Fibroblast of lung (primary cell): ENCODE measurements at regions not wholly inside any gene's neighbourhood (a gene's known extent, or its start where the extent isn't known, plus 50 kb on each side); places are given as distances from the start of the nearest gene placed in this dataset.

ENCODE experiments used
- DNase-seq, 2 donors: peaks; one replicate each; pipeline versions ENCODE4 v3.0.0 to v3.0.0-alpha.2; 2010; ENCODE audit warnings: low read depth in 2 of 2
- H2AFZ ChIP-seq: 2 replicates; pipeline ENCODE4 v1.5.1; 2012; ENCODE audit warnings: low read length, control low read depth, inconsistent platforms
- H3K27ac ChIP-seq: 2 replicates; pipeline ENCODE4 v1.5.1; 2011; ENCODE audit warnings: low read length, control low read depth; ENCODE audit not compliant: insufficient read depth
- H3K27me3 ChIP-seq: 2 replicates; pipeline ENCODE4 v1.5.1; 2011; ENCODE audit warnings: mild to moderate bottlenecking, low read length; ENCODE audit not compliant: control insufficient read depth, insufficient read depth
- H3K36me3 ChIP-seq: 2 replicates; pipeline ENCODE4 v1.5.1; 2011; ENCODE audit warnings: low read length; ENCODE audit not compliant: control insufficient read depth, insufficient read depth
- H3K4me1 ChIP-seq: 2 replicates; pipeline ENCODE4 v1.5.1; 2011; ENCODE audit warnings: low read length; ENCODE audit not compliant: control insufficient read depth, insufficient read depth; ENCODE audit errors: extremely low read depth
- H3K4me2 ChIP-seq: 2 replicates; pipeline ENCODE4 v1.5.1; 2011; ENCODE audit warnings: low read length, control low read depth; ENCODE audit not compliant: insufficient read depth; ENCODE audit errors: extremely low read depth
- H3K4me3 ChIP-seq, 4 experiments: fragments of 200-600 bp in 1 of 4; sonication (generic) in 1 of 4; replicated peaks in 1 of 4; 2 replicates each; pipeline ENCODE4 v1.5.1; 2011 to 2016; ENCODE audit warnings: low read length in 4 of 4, low read depth in 3 of 4, mild to moderate bottlenecking in 3 of 4, control low read depth in 2 of 4, inconsistent platforms in 1 of 4, mixed read lengths in 1 of 4; ENCODE audit not compliant: insufficient read depth in 1 of 4; ENCODE audit errors: control extremely low read depth in 1 of 4
- H3K79me2 ChIP-seq: 2 replicates; pipeline ENCODE4 v1.5.1; 2012; ENCODE audit warnings: mild to moderate bottlenecking, low read length, inconsistent platforms; ENCODE audit not compliant: control insufficient read depth, insufficient read depth
- H3K9ac ChIP-seq: 2 replicates; pipeline ENCODE4 v1.5.1; 2011; ENCODE audit warnings: mild to moderate bottlenecking, low read length, control low read depth; ENCODE audit not compliant: insufficient read depth
- H3K9me3 ChIP-seq: 2 replicates; pipeline ENCODE4 v1.5.1; 2012; ENCODE audit warnings: low read depth, low read length; ENCODE audit not compliant: control insufficient read depth, insufficient read depth
- H4K20me1 ChIP-seq: 2 replicates; pipeline ENCODE4 v1.5.1; 2011; ENCODE audit warnings: low read length; ENCODE audit not compliant: control insufficient read depth, insufficient read depth; ENCODE audit errors: extremely low read depth
- CTCF ChIP-seq, 2 donors: IDR thresholded peaks in 1 of 2; conservative IDR thresholded peaks in 1 of 2; 1 replicate in 1 of 2; 2 replicates in 1 of 2; pipeline ENCODE4 v1.5.1; 2011 to 2012; ENCODE audit warnings: low read length in 2 of 2, control low read depth in 1 of 2, inconsistent platforms in 1 of 2, low read depth in 1 of 2, mild to moderate bottlenecking in 1 of 2
- EZH2 ChIP-seq: IDR thresholded peaks from 2 replicates; pipeline ENCODE4 v1.5.1; 2012; ENCODE audit warnings: low read length, control low read depth, mild to moderate bottlenecking; ENCODE audit errors: missing control alignments

- no peaks in the 10 kb centered on the region for H3K9me3 ChIP-seq
- H2AFZ ChIP-seq: no peak overlapping the region
- no peaks in the 10 kb centered on the region for H3K79me2 ChIP-seq
- no peak overlapping the region for H3K4me3 ChIP-seq
- TF ChIP-seq EZH2 (no peak), CTCF (conservative IDR thresholded peaks at IDR 0.05 in 1 of 2, IDR thresholded peaks at IDR 0.05 in 1 of 2; ENCODE audit: low read depth in 1 of 2, low read length in 2 of 2) (no peak)
- DNase-seq: no peak
- H3K27me3 ChIP-seq: no peaks in the 10 kb centered on the region
- H3K9ac ChIP-seq: no peak overlapping the region
- no peaks in the 10 kb centered on the region for H4K20me1 ChIP-seq
- H3K36me3 ChIP-seq: no peaks in the 10 kb centered on the region
- H3K4me2 ChIP-seq: no peak overlapping the region
- H3K27ac ChIP-seq: no peak overlapping the region
- no peaks in the 10 kb centered on the region for H3K4me1 ChIP-seq
Measured at GRCh38 chr22:49111085-49111484, 716.6 kb downstream of the BRD1 start.

GRCh38 chr22:49108636-49109315 is 718.9 kb downstream of the BRD1 start:
- Histone ChIP-seq H3K4me1 (no peaks in the 10 kb centered on the region), H3K9ac (no peak overlapping the region), H3K79me2 (no peaks in the 10 kb centered on the region), H3K27me3 (no peaks in the 10 kb centered on the region), H2AFZ (no peak overlapping the region), H3K27ac (no peak overlapping the region), H3K9me3 (peaks cover 2% of the 10 kb centered on the region), H4K20me1 (no peaks in the 10 kb centered on the region), H3K4me3 (no peak overlapping the region), H3K36me3 (no peaks in the 10 kb centered on the region), H3K4me2 (no peak overlapping the region)
- TF ChIP-seq CTCF (conservative IDR thresholded peaks at IDR 0.05 in 1 of 2, IDR thresholded peaks at IDR 0.05 in 1 of 2; ENCODE audit: low read depth in 1 of 2, low read length in 2 of 2) (no peak), EZH2 (no peak)
- DNase-seq: no peak

- Histone ChIP-seq H3K27me3 (no peaks in the 10 kb centered on the region), H3K9me3 (peaks cover 2% of the 10 kb centered on the region), H3K36me3 (no peaks in the 10 kb centered on the region), H3K27ac (no peak overlapping the region), H3K79me2 (no peaks in the 10 kb centered on the region), H3K9ac (no peak overlapping the region), H3K4me1 (no peaks in the 10 kb centered on the region), H2AFZ (no peak overlapping the region), H3K4me2 (no peak overlapping the region), H3K4me3 (no peak overlapping the region), H4K20me1 (no peaks in the 10 kb centered on the region)
- TF ChIP-seq CTCF (conservative IDR thresholded peaks at IDR 0.05 in 1 of 2, IDR thresholded peaks at IDR 0.05 in 1 of 2; ENCODE audit: low read depth in 1 of 2, low read length in 2 of 2) (no peak), EZH2 (no peak)
- no peak for DNase-seq
Measured at GRCh38 chr22:49107961-49108530, 719.6 kb downstream of the BRD1 start.
